HepG2 (cell line): ENCODE measurements at regions not wholly inside any gene's neighbourhood (a gene's known extent, or its start where the extent isn't known, plus 50 kb on each side); places are given as distances from the start of the nearest gene placed in this dataset.

Experiments
- ATAC-seq: fragments of 200-7000 bp; cut with Tn5 transposase; 3 replicates; pipeline ENCODE4 v1.9.1; 2020; ENCODE audit warnings: mild to moderate bottlenecking, moderate library complexity
- BruUV-seq: library from RNA; stranded (reverse); fragments of 400-500 nt; replicated peaks from 2 replicates; lab custom pipeline; 2021; lab: Mats Ljungman, UMichigan
- CTCF ChIA-PET: fragments of 300-600 bp; formaldehyde crosslinking; extraction: SDS; loops from one replicate; lab custom pipeline; 2021; ENCODE audit warnings: low total read pairs, inconsistent platforms, low intra/inter-chr PET ratio; lab: Yijun Ruan, JAX
- POLR2A ChIA-PET: fragments of 350-600 bp; sonication (Branson Sonifier 250); formaldehyde crosslinking; loops from one replicate; lab custom pipeline; 2020; ENCODE audit warnings: antibody characterized with exemption, inconsistent platforms; lab: Yijun Ruan, JAX
- DNase-seq: peaks from one replicate; pipeline ENCODE4 v3.0.0-alpha.2; 2015; ENCODE audit warnings: low spot score
- FAIRE-seq: peaks from 3 replicates; lab custom pipeline; 2011; peaks lifted over from hg19 to GRCh38; lab: Jason Lieb, UNC
- H2AFZ ChIP-seq: one replicate; pipeline ENCODE4 v1.6.1; 2011; ENCODE audit warnings: low read length, inconsistent platforms
- H3K27ac ChIP-seq: fragments of 300-600 bp; 3 replicates; pipeline ENCODE4 v1.8.0; 2011; ENCODE audit warnings: mixed run types, mild to moderate bottlenecking, mixed read lengths, low read length, inconsistent platforms; ENCODE audit not compliant: insufficient read depth; ENCODE audit errors: extremely low read length
- H3K27me3 ChIP-seq, 2 experiments: fragments of 200-600 bp in 1 of 2; 2 replicates in 1 of 2; 3 replicates in 1 of 2; pipeline versions ENCODE4 v1.6.0 to v1.8.0; 2011; ENCODE audit warnings: low read length in 2 of 2, mild to moderate bottlenecking in 2 of 2, moderate library complexity in 2 of 2, inconsistent platforms in 1 of 2; ENCODE audit not compliant: insufficient read depth in 2 of 2, control insufficient read depth in 1 of 2
- H3K36me3 ChIP-seq, 2 experiments: fragments of 200-600 bp in 1 of 2; replicated peaks in 1 of 2; 2 replicates in 1 of 2; 3 replicates in 1 of 2; pipeline versions ENCODE4 v1.5.1 to v1.8.0; 2011; ENCODE audit warnings: low read length in 2 of 2, inconsistent platforms in 1 of 2; ENCODE audit not compliant: insufficient read depth in 2 of 2, control insufficient read depth in 1 of 2
- H3K4me1 ChIP-seq: 2 replicates; pipeline ENCODE4 v1.5.1; 2012; ENCODE audit warnings: low read length, inconsistent platforms; ENCODE audit not compliant: insufficient read depth
- H3K4me2 ChIP-seq: 2 replicates; pipeline ENCODE4 v1.6.0; 2011; ENCODE audit warnings: low read depth, low read length, inconsistent platforms
- H3K4me3 ChIP-seq, 3 experiments: fragments of 200-600 bp in 1 of 3; sonication (generic), shearing (Covaris generic) in 1 of 3; replicated peaks in 1 of 3; 2 replicates each; pipeline ENCODE4 v1.5.1; 2011 to 2016; ENCODE audit warnings: low read length in 3 of 3, inconsistent platforms in 2 of 3, low read depth in 2 of 3, mild to moderate bottlenecking in 2 of 3, control low read depth in 1 of 3, mixed read lengths in 1 of 3; ENCODE audit not compliant: insufficient read depth in 1 of 3
- H3K79me2 ChIP-seq: one replicate; pipeline ENCODE4 v1.6.1; 2011; ENCODE audit warnings: low read length, inconsistent platforms; ENCODE audit not compliant: insufficient read depth
- H3K9ac ChIP-seq: 2 replicates; pipeline ENCODE4 v1.6.0; 2011; ENCODE audit warnings: mild to moderate bottlenecking, low read depth, low read length, inconsistent platforms; ENCODE audit not compliant: insufficient read depth
- H3K9me3 ChIP-seq: 2 replicates; pipeline ENCODE4 v1.5.1; 2012; ENCODE audit warnings: mild to moderate bottlenecking, low read length
- H4K20me1 ChIP-seq: 2 replicates; pipeline ENCODE4 v1.6.0; 2011; ENCODE audit warnings: inconsistent platforms, mild to moderate bottlenecking, low read length, moderate library complexity; ENCODE audit not compliant: insufficient read depth
- GZF1 ChIP-seq: sonication (generic); formaldehyde crosslinking; IDR thresholded peaks from 2 replicates; pipeline ENCODE4 v1.5.1; 2020; ENCODE audit warnings: mild to moderate bottlenecking, missing genetic modification reagents
- HNF1B ChIP-seq: sonication (generic); formaldehyde crosslinking; IDR thresholded peaks from 2 replicates; pipeline ENCODE4 v1.5.1; 2020; ENCODE audit warnings: mild to moderate bottlenecking, moderate library complexity, missing genetic modification reagents
- MED1 ChIP-seq: sonication (generic); formaldehyde crosslinking; IDR thresholded peaks from 2 replicates; pipeline ENCODE4 v1.4.0; 2020; ENCODE audit warnings: missing genetic modification reagents
- SUZ12 ChIP-seq: fragments of 150-350 bp; IDR thresholded peaks from 2 replicates; pipeline ENCODE4 v1.6.1; 2014; ENCODE audit warnings: low read depth, low read length
- ZBTB38 ChIP-seq: sonication (generic); formaldehyde crosslinking; IDR thresholded peaks from 2 replicates; pipeline ENCODE4 v1.5.1; 2020; ENCODE audit warnings: mild to moderate bottlenecking, missing genetic modification reagents
- ZNF629 ChIP-seq: sonication (generic); formaldehyde crosslinking; conservative IDR thresholded peaks from 2 replicates; pipeline ENCODE4 v1.5.0; 2020; ENCODE audit warnings: missing genetic modification reagents
- ZNF646 ChIP-seq: sonication (generic); formaldehyde crosslinking; IDR thresholded peaks from 2 replicates; pipeline ENCODE4 v1.9.0; 2021; ENCODE audit warnings: mild to moderate bottlenecking, missing genetic modification reagents
- WGBS: methylation state at CpG from one replicate; pipeline ENCODE4 v1.1.6; 2017; ENCODE audit warnings: low lambda C conversion rate; 5-methylcytosine and 5-hydroxymethylcytosine counted together
- in situ Hi-C: cut with HindIII; loops from 2 replicates; pipeline ENCODE4 v1.10.0; 2017; ENCODE audit warnings: low pct_unique_long_range_greater_than_20kb; ENCODE audit not compliant: extremely low pct_ligation_motif_present
- intact Hi-C: fragments of 100-400 bp; cut with micrococcal nuclease; formaldehyde crosslinking; loops from one replicate; pipeline ENCODE4 v1.10.0; 2022; ENCODE audit not compliant: unreplicated experiment
- TF ChIP-seq, protein P1 (sequence below): sonication (generic); formaldehyde crosslinking; IDR thresholded peaks from 2 replicates; pipeline ENCODE4 v1.9.0; 2021; ENCODE audit warnings: missing genetic modification reagents, mild to moderate bottlenecking, borderline replicate concordance

- no peak overlapping the region for H3K9ac ChIP-seq
- H3K36me3 ChIP-seq: no peaks in the 10 kb centered on the region
- POLR2A ChIA-PET: no interaction called here
- intact Hi-C loops: no loop called here
- no peak overlapping the region for H2AFZ ChIP-seq
- CTCF ChIA-PET: no interaction called here
- H3K4me1 ChIP-seq: no peaks in the 10 kb centered on the region
- 13% methylated on average over 14 of the region's 14 CpGs for WGBS
- TF ChIP-seq ZNF629: peak; percentile 46; the same call in 1 of the 2 replicates
- TF ChIP-seq, protein P1, sequence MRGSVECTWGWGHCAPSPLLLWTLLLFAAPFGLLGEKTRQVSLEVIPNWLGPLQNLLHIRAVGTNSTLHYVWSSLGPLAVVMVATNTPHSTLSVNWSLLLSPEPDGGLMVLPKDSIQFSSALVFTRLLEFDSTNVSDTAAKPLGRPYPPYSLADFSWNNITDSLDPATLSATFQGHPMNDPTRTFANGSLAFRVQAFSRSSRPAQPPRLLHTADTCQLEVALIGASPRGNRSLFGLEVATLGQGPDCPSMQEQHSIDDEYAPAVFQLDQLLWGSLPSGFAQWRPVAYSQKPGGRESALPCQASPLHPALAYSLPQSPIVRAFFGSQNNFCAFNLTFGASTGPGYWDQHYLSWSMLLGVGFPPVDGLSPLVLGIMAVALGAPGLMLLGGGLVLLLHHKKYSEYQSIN (CRISPR knock-in tag): no peak
- no peak overlapping the region for H3K4me2 ChIP-seq
- H3K79me2 ChIP-seq: no peaks in the 10 kb centered on the region
- H3K27ac ChIP-seq: no peak overlapping the region
- H3K4me3 ChIP-seq: no peak overlapping the region
- H3K27me3 ChIP-seq: peaks cover 2 to 30% of the 10 kb centered on the region in 2 experiments; a peak in 3 of 5 replicates
- DNase-seq (no peak), FAIRE-seq (no peak), ATAC-seq (no peak)
- H4K20me1 ChIP-seq: no peaks in the 10 kb centered on the region
- no TSS peak for BruUV-seq
- in situ Hi-C loops: no loop called here
- no peaks in the 10 kb centered on the region for H3K9me3 ChIP-seq
Observed at GRCh38 chr20:57786304-57786932, 76.6 kb upstream of the PMEPA1 start.

DNA sequence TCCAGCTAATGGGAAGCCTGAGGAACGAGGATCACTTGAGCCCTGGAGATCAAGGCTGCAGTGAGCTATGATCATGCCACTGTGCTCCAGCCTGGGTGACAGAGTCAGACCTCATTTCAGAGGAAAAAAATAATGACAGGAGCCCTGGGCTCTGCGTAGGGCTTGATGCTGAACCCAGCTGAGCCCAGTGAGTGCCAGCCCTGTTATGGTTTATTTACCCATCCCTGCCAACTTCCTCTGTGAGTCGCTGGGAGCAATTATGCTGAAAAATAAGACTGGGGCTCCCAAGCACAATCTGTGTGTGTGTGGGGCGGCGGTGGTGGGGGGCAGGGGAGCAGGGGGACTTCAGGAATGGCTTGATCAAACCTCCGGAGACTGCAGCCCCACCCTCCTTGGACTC lies 75.9 kb upstream of the PMEPA1 start:
- Histone ChIP-seq H3K79me2 (no peaks in the 10 kb centered on the region), H4K20me1 (no peaks in the 10 kb centered on the region), H3K4me1 (no peaks in the 10 kb centered on the region), H3K9ac (no peak overlapping the region), H3K9me3 (no peaks in the 10 kb centered on the region), H3K4me2 (no peak overlapping the region), H3K4me3 (no peak overlapping the region), H3K27ac (no peak overlapping the region), H2AFZ (no peak overlapping the region), H3K36me3 (no peaks in the 10 kb centered on the region), H3K27me3 (peaks cover 2 to 23% of the 10 kb centered on the region in 2 experiments; a peak in 3 of 5 replicates)
- ChIA-PET CTCF (no interaction called here), POLR2A (no interaction called here)
- BruUV-seq: no TSS peak
- FAIRE-seq (no peak), DNase-seq (no peak), ATAC-seq (no peak)
- 2% methylated on average over 6 of the region's 6 CpGs for WGBS
- intact Hi-C loops: no loop called here
- in situ Hi-C loops: no loop called here
- TF ChIP-seq GZF1 (CRISPR knock-in tag) (no peak), SUZ12 (no peak), MED1 (CRISPR knock-in tag) (no peak), ZBTB38 (CRISPR knock-in tag) (no peak), HNF1B (CRISPR knock-in tag) (no peak), ZNF646 (CRISPR knock-in tag) (no peak)
